Sigmoid colon (tissue), 6 donors: ENCODE measurements at regions not wholly inside any gene's neighbourhood (a gene's known extent, or its start where the extent isn't known, plus 50 kb on each side); places are given as distances from the start of the nearest gene placed in this dataset.

Experiments
- DNase-seq: peaks from one replicate; pipeline ENCODE4 v3.0.0-alpha.2; 2019
- H3K27ac ChIP-seq, 4 donors: fragments of 200-600 bp; sonication (generic); one replicate each; pipeline ENCODE4 v1.5.1; 2016 to 2019; ENCODE audit warnings: mild to moderate bottlenecking in 1 of 4
- H3K27me3 ChIP-seq, 3 donors: fragments of 200-600 bp; sonication (generic); one replicate each; pipeline ENCODE4 v1.5.1; 2019; ENCODE audit warnings: mild to moderate bottlenecking in 1 of 3
- H3K36me3 ChIP-seq, 4 donors: fragments of 200-600 bp; sonication (generic); one replicate each; pipeline ENCODE4 v1.5.1; 2016 to 2019
- H3K4me1 ChIP-seq, 4 donors: fragments of 200-600 bp; sonication (generic); one replicate each; pipeline ENCODE4 v1.5.1; 2017 to 2019
- H3K4me3 ChIP-seq, 4 donors: fragments of 200-600 bp; sonication (generic); one replicate each; pipeline ENCODE4 v1.5.1; 2017 to 2019; ENCODE audit warnings: mild to moderate bottlenecking in 2 of 4, moderate library complexity in 1 of 4
- H3K9me3 ChIP-seq, 4 donors: fragments of 200-600 bp in 3 of 4; sonication (generic) in 3 of 4; one replicate each; pipeline versions ENCODE4 v1.5.1 to v1.6.1; 2013 to 2019
- CTCF ChIP-seq, 4 experiments: fragments of 450-650 bp in 3 of 4; fragments of 200-600 bp in 1 of 4; IDR thresholded peaks; one replicate each; pipeline ENCODE4 v1.5.1; 2016 to 2019; ENCODE audit warnings: antibody characterized with exemption in 4 of 4, mild to moderate bottlenecking in 3 of 4, moderate library complexity in 2 of 4
- EP300 ChIP-seq, 4 donors: sonication (generic); formaldehyde crosslinking; IDR thresholded peaks; one replicate each; pipeline ENCODE4 v1.6.1; 2017; ENCODE audit warnings: antibody characterized with exemption in 4 of 4
- POLR2A ChIP-seq, 2 donors: fragments of 450-650 bp; IDR thresholded peaks; one replicate each; pipeline ENCODE4 v1.6.1; 2016; ENCODE audit warnings: antibody characterized with exemption in 2 of 2, mild to moderate bottlenecking in 2 of 2, moderate library complexity in 2 of 2
- POLR2AphosphoS5 ChIP-seq, 4 donors: sonication (generic); formaldehyde crosslinking; IDR thresholded peaks; one replicate each; pipeline ENCODE4 v1.6.1; 2017; ENCODE audit warnings: antibody characterized with exemption in 4 of 4
- WGBS, 2 donors: extraction: QIAGEN DNeasy Blood & Tissue Kit; methylation state at CpG; one replicate each; pipeline ENCODE4 v1.1.7; 2013; 5-methylcytosine and 5-hydroxymethylcytosine counted together
- intact Hi-C: fragments of 100-400 bp; cut with DNase I; formaldehyde crosslinking; loops from one replicate; pipeline ENCODE4 v1.15.1; 2023
- donor health status: healthy with polysubstance abuse.
- donor health status: healthy.

- Histone ChIP-seq H3K27ac (no peak overlapping the region), H3K4me1 (no peaks in the 10 kb centered on the region), H3K36me3 (no peaks in the 10 kb centered on the region), H3K9me3 (no peaks in the 10 kb centered on the region), H3K4me3 (no peak overlapping the region), H3K27me3 (no peaks in the 10 kb centered on the region)
- WGBS, 2 donors: 75 to 81% methylated on average over 4 of the region's 4 CpGs
- DNase-seq: no peak
- intact Hi-C loops: no loop called here
- TF ChIP-seq POLR2AphosphoS5 (IDR thresholded peaks at IDR 0.05) (no peak), POLR2A (IDR thresholded peaks at IDR 0.05) (no peak), EP300 (IDR thresholded peaks at IDR 0.05) (no peak), CTCF (IDR thresholded peaks at IDR 0.05) (no peak)
Observed at GRCh38 chr2:164008752-164009151, 272.9 kb upstream of the FIGN start.

- Histone ChIP-seq H3K36me3 (no peaks in the 10 kb centered on the region), H3K4me3 (no peak overlapping the region), H3K27me3 (no peaks in the 10 kb centered on the region), H3K4me1 (no peaks in the 10 kb centered on the region), H3K9me3 (no peaks in the 10 kb centered on the region), H3K27ac (no peak overlapping the region)
- TF ChIP-seq EP300 (IDR thresholded peaks at IDR 0.05) (no peak), POLR2AphosphoS5 (IDR thresholded peaks at IDR 0.05) (no peak), POLR2A (IDR thresholded peaks at IDR 0.05) (no peak), CTCF (IDR thresholded peaks at IDR 0.05) (no peak)
- DNase-seq: no peak
- intact Hi-C loops: no loop called here
- 51 to 74% methylated on average over 2 of the region's 2 CpGs for WGBS, 2 donors
Observed at GRCh38 chr2:164006704-164007103, 270.9 kb upstream of the FIGN start.

GRCh38 chr2:164000176-164000575 is 264.4 kb upstream of the FIGN start:
- TF ChIP-seq EP300 (IDR thresholded peaks at IDR 0.05) (no peak), CTCF (IDR thresholded peaks at IDR 0.05) (no peak)
- no peak for DNase-seq
- no peaks in the 10 kb centered on the region for H3K27me3 ChIP-seq
- no peak overlapping the region for H3K4me3 ChIP-seq
- H3K4me1 ChIP-seq: peaks cover 0 to 3% (median 0%) of the 10 kb centered on the region in 4 donors
- H3K36me3 ChIP-seq: no peaks in the 10 kb centered on the region
- H3K27ac ChIP-seq: no peak overlapping the region
- H3K9me3 ChIP-seq: no peaks in the 10 kb centered on the region
- WGBS, 2 donors: 76 to 87% methylated on average over 2 of the region's 2 CpGs
- intact Hi-C loops: no loop called here

- Histone ChIP-seq H3K36me3 (no peaks in the 10 kb centered on the region), H3K9me3 (no peaks in the 10 kb centered on the region), H3K4me1 (peaks cover 0 to 3% (median 0%) of the 10 kb centered on the region in 4 donors), H3K27ac (no peak overlapping the region), H3K27me3 (no peaks in the 10 kb centered on the region), H3K4me3 (no peak overlapping the region)
- 31 to 60% methylated on average over 4 of the region's 4 CpGs for WGBS, 2 donors
- DNase-seq: no peak
- TF ChIP-seq POLR2AphosphoS5 (IDR thresholded peaks at IDR 0.05) (no peak), CTCF (IDR thresholded peaks at IDR 0.05) (no peak), EP300 (IDR thresholded peaks at IDR 0.05) (no peak), POLR2A (IDR thresholded peaks at IDR 0.05) (no peak)
- intact Hi-C loops: no loop called here
Observed at GRCh38 chr2:163997466-163997865, 261.7 kb upstream of the FIGN start.

- intact Hi-C loops: no loop called here
- Histone ChIP-seq H3K9me3 (no peaks in the 10 kb centered on the region), H3K4me3 (no peak overlapping the region), H3K36me3 (no peaks in the 10 kb centered on the region), H3K27me3 (no peaks in the 10 kb centered on the region), H3K27ac (no peak overlapping the region), H3K4me1 (no peaks in the 10 kb centered on the region)
- no peak for DNase-seq
- TF ChIP-seq POLR2A (IDR thresholded peaks at IDR 0.05) (no peak), POLR2AphosphoS5 (IDR thresholded peaks at IDR 0.05) (no peak), CTCF (IDR thresholded peaks at IDR 0.05) (no peak), EP300 (IDR thresholded peaks at IDR 0.05) (no peak)
- WGBS, 2 donors: 38 to 57% methylated on average over 2 of the region's 2 CpGs
Observed at GRCh38 chr2:163990541-163990940, 254.7 kb upstream of the FIGN start.
